Peyer's patch (tissue), 4 donors: ENCODE measurements at regions not wholly inside any gene's neighbourhood (a gene's known extent, or its start where the extent isn't known, plus 50 kb on each side); places are given as distances from the start of the nearest gene placed in this dataset.

Source experiments
- CTCF ChIP-seq, 6 experiments: fragments of 450-650 bp in 4 of 6; fragments of 200-600 bp in 2 of 6; sonication (generic) in 1 of 6; IDR thresholded peaks; one replicate each; pipeline ENCODE4 v1.5.1; 2017 to 2019; ENCODE audit warnings: antibody characterized with exemption in 6 of 6, mild to moderate bottlenecking in 3 of 6, moderate library complexity in 1 of 6
- POLR2A ChIP-seq, 2 donors: fragments of 450-650 bp; IDR thresholded peaks; one replicate each; pipeline ENCODE4 v1.5.1; 2017; ENCODE audit warnings: antibody characterized with exemption in 2 of 2, mild to moderate bottlenecking in 2 of 2, moderate library complexity in 2 of 2

GRCh38 chr20:48461735-48462119 lies 366.1 kb downstream of the PREX1 start:
- no peak for TF ChIP-seq CTCF (IDR thresholded peaks at IDR 0.05)
- TF ChIP-seq POLR2A (IDR thresholded peaks at IDR 0.05), result no peak
